GM12874 (cell line): ENCODE measurements at regions not wholly inside any gene's neighbourhood (a gene's known extent, or its start where the extent isn't known, plus 50 kb on each side); places are given as distances from the start of the nearest gene placed in this dataset.

ENCODE experiments used
- CTCF ChIP-seq: IDR thresholded peaks from 2 replicates; pipeline ENCODE4 v1.5.1; 2011; ENCODE audit warnings: low read depth, mild to moderate bottlenecking, control low read depth, low read length, moderate library complexity; ENCODE audit not compliant: insufficient read depth

GRCh38 chrY:7275751-7276150 is 364.2 kb upstream of the AMELY start:
- TF ChIP-seq CTCF: no peak

DNA sequence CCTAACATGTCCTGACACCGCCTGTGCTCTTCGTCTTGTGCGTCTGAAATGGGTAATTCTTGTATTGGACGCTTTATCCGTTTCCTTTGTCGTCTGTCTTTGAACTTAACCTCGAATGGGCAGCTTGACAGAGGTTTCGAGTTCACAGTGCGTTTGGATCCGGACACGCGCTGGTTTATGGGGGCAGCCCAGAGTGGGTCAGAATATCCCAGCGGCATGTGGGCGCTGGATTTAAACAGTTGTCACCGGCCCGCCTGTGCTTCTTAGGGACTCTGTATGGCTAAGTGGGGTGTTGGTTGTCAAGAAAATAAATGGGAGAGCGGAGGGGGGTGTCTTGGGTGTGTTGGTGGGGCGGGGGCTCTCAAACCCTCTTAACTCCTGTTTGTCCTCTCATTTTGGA is 363.5 kb upstream of the AMELY start:
- no peak for TF ChIP-seq CTCF

GRCh38 chrY:7274369-7274913 is 362.9 kb upstream of the AMELY start:
- no peak for TF ChIP-seq CTCF

DNA sequence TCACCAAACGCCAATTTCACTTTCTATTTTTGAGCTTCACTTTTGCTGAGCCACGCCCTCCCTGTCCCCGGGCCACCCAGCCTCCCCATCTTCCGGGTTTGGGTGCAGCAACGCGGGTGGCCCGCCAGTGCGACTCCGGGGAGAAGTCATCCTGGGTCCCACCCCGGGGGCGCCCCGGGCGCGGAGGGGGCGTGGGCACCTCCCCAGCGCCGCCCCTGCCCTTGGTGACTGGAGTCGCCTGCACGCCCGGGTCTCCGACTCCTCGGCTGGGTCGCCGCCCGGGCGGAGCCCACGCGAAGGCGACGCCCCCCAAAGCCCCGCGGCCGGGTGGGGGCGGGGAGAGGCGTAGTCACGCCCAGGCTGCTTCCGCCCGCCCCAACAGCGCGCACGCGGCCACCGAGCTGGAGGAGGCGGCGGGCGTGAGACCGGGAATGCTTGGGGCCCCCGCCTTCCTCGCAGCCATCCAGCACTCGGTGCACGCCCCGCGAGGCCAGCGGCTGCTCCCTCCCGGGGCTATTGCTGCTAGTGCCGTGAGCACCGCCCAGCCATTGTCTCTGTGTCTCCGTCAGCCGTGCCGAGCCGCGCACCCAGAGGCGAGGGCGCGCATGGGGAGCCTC is 362.1 kb upstream of the AMELY start:
- TF ChIP-seq CTCF: no peak

DNA sequence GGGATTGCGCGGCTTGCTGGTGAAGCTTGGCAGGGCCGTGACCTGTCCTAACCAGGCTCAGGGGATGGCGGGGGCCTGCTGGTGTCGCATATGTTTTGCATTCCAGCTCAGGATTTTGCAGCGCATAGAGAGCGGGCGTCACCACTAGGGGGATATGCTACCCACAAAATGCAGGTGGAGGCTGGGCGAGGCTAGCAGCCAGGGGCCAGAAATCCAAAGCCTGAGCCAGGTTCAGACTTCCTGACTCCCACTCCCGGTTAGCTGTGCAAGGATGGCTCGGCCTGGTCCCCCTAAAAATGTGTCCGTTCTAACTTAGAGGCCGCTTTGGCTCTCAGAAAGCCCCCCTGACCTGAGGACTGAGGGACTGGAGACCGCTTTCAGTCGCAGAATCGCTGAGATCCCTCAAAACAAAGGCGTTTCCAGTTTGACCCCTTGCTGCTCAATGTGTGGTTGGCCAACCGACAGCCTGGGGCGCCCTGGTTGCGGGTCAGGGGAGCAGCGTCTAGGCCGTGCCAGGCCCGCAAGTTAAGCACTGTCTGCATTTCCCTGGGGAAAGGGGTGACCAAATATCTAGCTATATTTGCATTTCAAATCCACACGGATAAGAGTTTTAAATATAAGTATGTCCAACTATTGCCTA is 361.1 kb upstream of the AMELY start:
- peak; percentile 48; the same call in 1 of the 2 replicates for TF ChIP-seq CTCF

DNA sequence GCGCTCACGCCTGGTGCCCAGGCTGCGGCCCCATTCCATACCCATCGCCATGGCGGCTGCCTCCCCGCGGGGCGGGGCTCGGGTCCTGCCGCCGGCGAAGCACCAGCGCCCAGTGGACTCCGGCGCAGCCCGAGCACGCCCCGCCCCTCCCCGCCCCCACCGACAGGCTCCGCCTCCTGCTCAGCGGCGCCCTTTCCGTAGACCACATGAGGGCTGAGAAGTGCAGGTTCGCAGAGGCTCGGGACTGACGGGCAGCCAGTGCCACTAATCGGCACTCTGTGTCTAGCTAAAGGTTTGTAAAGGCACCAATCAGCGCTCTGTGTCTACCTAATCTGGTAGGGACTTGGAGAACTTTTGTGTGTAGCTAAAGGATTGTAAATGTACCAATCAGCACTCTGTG is 352.2 kb upstream of the AMELY start:
- TF ChIP-seq CTCF: no peak

DNA sequence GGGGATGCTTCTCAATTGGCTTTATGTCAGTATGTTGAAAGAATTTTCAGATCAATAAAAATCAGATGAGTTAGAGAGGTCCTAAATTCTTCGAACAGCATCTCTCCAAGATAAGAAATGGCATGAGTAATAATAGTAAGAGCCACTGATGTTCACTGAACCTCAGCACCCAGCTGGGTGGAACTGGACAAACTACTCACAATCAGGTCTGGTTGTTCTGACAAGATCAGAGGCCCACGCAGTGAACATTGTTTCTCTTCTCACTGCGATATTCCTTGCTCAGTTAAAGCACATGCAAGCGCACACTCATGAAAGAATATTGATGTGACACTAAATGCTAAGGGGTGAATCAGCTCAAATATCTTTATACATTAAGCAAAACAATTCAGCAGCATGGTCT is 351.0 kb upstream of the AMELY start:
- TF ChIP-seq CTCF: no peak
